ENCODE measurements at regions not wholly inside any gene's neighbourhood (a gene's known extent, or its start where the extent isn't known, plus 50 kb on each side); places are given as distances from the start of the nearest gene placed in this dataset.

DNA sequence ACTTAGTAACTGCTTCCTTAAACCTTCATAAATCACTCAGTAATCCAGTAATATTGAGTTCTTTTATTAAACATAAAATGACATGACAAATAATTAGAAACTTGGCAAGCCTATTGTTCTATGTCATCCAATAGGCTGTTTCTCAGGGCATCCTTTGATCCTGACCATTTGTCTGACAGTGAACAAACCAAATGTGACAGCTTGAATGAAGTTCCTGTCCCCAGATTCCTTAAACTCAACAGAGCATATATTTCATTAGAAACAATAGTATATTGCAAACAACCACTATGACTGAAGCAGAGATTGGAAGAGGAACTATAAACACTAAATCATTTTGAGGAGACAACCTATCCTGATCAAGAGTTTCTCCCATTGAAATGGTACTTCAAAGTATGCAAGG lies 113.6 kb upstream of the MDFIC2 start:
- DNase-seq (ENCODE audit: insufficient read length, low spot score) (no peak), FAIRE-seq (no peak)
- TF ChIP-seq, protein P1, sequence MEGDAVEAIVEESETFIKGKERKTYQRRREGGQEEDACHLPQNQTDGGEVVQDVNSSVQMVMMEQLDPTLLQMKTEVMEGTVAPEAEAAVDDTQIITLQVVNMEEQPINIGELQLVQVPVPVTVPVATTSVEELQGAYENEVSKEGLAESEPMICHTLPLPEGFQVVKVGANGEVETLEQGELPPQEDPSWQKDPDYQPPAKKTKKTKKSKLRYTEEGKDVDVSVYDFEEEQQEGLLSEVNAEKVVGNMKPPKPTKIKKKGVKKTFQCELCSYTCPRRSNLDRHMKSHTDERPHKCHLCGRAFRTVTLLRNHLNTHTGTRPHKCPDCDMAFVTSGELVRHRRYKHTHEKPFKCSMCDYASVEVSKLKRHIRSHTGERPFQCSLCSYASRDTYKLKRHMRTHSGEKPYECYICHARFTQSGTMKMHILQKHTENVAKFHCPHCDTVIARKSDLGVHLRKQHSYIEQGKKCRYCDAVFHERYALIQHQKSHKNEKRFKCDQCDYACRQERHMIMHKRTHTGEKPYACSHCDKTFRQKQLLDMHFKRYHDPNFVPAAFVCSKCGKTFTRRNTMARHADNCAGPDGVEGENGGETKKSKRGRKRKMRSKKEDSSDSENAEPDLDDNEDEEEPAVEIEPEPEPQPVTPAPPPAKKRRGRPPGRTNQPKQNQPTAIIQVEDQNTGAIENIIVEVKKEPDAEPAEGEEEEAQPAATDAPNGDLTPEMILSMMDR (IDR thresholded peaks at IDR 0.05; ENCODE audit: insufficient read depth, missing control alignments), result no peak

DNA sequence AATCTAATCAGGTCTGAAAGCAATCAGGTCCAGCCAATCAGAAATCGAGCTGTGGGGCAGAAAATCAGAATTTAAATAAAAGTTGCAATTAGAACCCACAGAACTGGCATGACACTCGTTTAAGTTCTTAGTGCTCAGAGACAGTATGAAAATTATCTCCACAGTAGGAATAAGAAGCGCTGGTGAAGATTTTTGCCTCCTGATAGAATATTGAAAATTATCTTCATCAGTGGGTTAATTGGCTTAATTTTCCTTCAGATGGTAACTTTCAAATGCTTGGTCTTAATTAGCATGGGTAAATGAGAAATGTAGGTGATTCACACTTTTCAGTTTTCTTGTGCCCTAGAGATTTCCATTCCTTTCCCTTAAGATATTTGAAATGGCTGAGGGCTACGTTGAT lies 109.1 kb upstream of the MDFIC2 start:
- DNase-seq (ENCODE audit: insufficient read length, low spot score), result no peak
- FAIRE-seq, result no peak
- TF ChIP-seq, protein P1 (IDR thresholded peaks at IDR 0.05; ENCODE audit: insufficient read depth, missing control alignments), result no peak

DNA sequence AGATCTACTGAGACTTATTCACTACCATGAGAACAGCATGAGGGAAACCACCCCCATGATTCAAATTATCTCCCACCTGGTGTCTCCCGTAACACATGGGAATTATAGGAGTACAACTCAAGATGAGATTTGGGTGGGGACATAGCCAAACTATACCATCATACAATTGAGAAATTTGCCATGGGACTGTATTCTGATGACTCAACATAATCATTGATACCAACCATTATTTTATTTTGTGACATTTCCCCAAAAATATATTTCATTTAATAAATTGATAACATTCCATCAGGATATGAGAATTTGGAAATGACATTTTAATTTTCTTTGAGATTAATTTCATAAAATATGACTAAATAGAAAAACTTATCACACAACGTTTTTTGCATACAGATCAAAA lies 96.6 kb upstream of the MDFIC2 start:
- no peak for FAIRE-seq
- TF ChIP-seq, protein P1 (IDR thresholded peaks at IDR 0.05; ENCODE audit: insufficient read depth, missing control alignments), result no peak

DNA sequence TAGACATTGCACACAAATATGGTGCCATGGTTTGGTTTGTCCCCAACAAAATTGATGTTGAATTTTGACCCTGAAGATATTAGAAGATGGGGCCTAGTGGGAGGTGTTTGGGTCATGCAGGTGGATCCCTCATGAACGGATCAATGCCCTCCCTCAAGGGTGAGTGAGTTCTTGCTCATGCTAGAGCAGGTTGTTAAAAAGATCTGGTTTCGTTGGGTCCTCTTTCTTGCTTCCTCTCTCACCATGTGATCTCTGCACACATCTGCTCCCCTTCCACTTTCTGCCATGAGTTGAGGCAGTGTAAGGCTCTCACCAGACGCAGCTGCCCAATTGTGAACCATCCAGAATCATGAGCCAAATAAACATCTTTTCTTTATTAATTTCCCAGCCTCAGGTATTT lies 87.8 kb upstream of the MDFIC2 start:
- TF ChIP-seq, protein P1 (IDR thresholded peaks at IDR 0.05; ENCODE audit: insufficient read depth, missing control alignments), result no peak
- no peak for FAIRE-seq
- DNase-seq (ENCODE audit: insufficient read length, low spot score), result no peak

More for the DNA sequence above, 96.6 kb upstream of the MDFIC2 start:
- DNase-seq (ENCODE audit: insufficient read length, low spot score), result no peak

DNA sequence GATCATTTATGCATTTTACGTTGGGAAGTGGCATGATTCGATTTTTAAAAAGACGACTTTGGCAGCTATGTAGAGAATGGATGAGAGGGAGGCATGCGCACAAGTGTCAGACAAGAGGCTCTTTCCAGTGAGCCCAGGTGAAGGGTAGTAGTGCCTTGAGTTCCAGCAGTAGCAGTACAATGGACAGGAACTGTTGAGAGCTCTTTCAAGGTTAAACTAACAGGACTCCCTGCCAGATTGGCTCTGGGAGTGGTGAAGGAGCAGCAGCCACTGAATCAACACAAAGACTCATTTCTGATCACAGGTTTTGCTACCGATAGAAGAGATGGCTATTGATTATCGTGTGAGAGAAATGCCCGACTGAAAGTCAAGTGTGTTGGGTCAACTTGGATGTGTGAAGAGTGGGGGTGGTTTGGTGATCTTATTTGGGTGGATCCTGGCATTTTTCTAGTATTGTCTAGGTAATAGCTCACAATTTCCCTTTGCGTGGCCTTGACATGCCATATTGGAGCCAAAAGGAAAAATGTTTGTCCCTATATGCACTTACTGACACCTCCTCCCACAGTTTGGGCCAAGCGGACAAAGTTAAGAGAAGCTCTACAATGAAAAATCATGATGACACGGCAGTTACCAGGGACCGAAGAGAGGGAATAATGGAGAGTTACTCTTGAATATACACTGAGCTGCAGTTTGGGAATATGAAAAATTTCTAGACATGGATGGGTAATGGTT lies 81.6 kb upstream of the MDFIC2 start:
- FAIRE-seq (no peak), DNase-seq (ENCODE audit: insufficient read length, low spot score) (no peak)
- TF ChIP-seq, protein P1 (IDR thresholded peaks at IDR 0.05; ENCODE audit: insufficient read depth, missing control alignments), result no peak

DNA sequence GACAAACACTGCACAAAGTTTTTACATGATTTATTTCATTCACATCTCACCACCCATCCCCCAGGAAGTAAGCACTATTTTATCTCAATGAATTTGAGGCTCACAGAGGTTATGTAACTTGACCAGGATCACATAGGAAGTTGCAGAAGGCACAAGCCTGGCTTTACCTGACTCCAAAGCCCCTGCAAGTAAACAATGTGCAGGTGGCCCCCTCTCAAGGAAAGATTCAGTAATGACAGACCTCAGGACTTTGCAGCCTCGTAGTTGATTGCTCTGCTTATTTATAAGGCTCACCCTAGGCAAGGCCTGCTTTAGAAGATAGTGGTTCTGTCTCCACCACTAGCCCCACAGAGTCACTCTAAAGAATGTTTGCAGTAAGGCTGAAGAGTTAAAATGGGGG lies 79.8 kb upstream of the MDFIC2 start:
- FAIRE-seq, result no peak
- no peak for DNase-seq (ENCODE audit: insufficient read length, low spot score)
- TF ChIP-seq, protein P1 (IDR thresholded peaks at IDR 0.05; ENCODE audit: insufficient read depth, missing control alignments), result no peak

DNA sequence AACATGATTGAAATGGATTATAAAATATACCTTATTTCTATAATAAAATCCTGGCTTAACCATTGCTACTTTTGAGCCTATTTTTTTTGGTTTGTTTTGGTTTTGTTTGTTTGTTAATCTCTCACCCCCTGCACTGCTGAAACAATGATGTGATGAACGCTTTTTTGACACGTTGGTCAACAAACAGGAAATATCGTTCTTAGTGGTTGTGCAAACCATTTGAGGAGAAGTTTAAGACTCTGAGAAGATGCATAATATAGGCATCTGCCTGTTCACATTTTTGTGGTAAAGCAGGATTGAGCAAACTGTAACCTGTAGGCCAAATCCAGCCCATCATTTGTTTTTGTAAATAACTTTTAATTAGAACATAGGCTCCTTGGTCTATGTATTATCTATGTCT lies 75.5 kb upstream of the MDFIC2 start:
- FAIRE-seq, result no peak
- TF ChIP-seq, protein P1 (IDR thresholded peaks at IDR 0.05; ENCODE audit: insufficient read depth, missing control alignments), result no peak
- DNase-seq (ENCODE audit: insufficient read length, low spot score), result no peak

Data from D721Med (cell line).